Stimulated activated naive CD8-positive, alpha-beta T cell treated with anti-CD3 and anti-CD28 coated beads, Interleukin-15, Interleukin-2, amounts not matched to agents 100 U/mL and 50 U/mL, for 24 hours (primary cell): ENCODE measurements at regions not wholly inside any gene's neighbourhood (a gene's known extent, or its start where the extent isn't known, plus 50 kb on each side); places are given as distances from the start of the nearest gene placed in this dataset.
"Not testable (repeated sequence)": the region's sequence is repeated elsewhere in the genome, so short reads cannot be mapped to it uniquely, and the experiment has no call there.

Experiments used
- ATAC-seq: fragments of 150-1000 bp; cut with Tn5 transposase; one replicate; pipeline ENCODE4 v1.10.0; 2021
- DNase-seq: peaks from one replicate; pipeline ENCODE4 v3.0.0; 2021

GRCh38 chr1:228941666-228942065, 206.4 kb downstream of the RHOU start:
- ATAC-seq = no peak

GRCh38 chr1:228943436-228943835, 208.2 kb downstream of the RHOU start:
- DNase-seq (no peak), ATAC-seq (no peak)

More at GRCh38 chr1:228941666-228942065, 206.4 kb downstream of the RHOU start:
- no peak for DNase-seq

GRCh38 chr1:228944296-228944695, 209.0 kb downstream of the RHOU start:
- no peak for DNase-seq
- no peak for ATAC-seq

GRCh38 chr1:228944935-228945371, 209.7 kb downstream of the RHOU start:
- no peak for DNase-seq
- ATAC-seq = no peak

- ATAC-seq = no peak
Observed at GRCh38 chr1:228945885-228946284, 210.6 kb downstream of the RHOU start.

GRCh38 chr1:228949617-228950016, 214.3 kb downstream of the RHOU start:
- not testable (repeated sequence) for DNase-seq, ATAC-seq

More at GRCh38 chr1:228945885-228946284, 210.6 kb downstream of the RHOU start:
- DNase-seq = no peak

GRCh38 chr1:228953207-228953606, 217.9 kb downstream of the RHOU start:
- ATAC-seq = no peak

GRCh38 chr1:228953808-228954207, 218.5 kb downstream of the RHOU start:
- DNase-seq, ATAC-seq: not testable (repeated sequence)

More at GRCh38 chr1:228953207-228953606, 217.9 kb downstream of the RHOU start:
- no peak for DNase-seq

- no peak for DNase-seq
- no peak for ATAC-seq
Observed at GRCh38 chr1:228955691-228956090, 220.4 kb downstream of the RHOU start.

GRCh38 chr1:228956864-228957263, 221.6 kb downstream of the RHOU start:
- ATAC-seq = no peak
- no peak for DNase-seq

GRCh38 chr1:228957535-228957934, 222.3 kb downstream of the RHOU start:
- ATAC-seq (no peak), DNase-seq (no peak)

GRCh38 chr1:228958121-228958520, 222.8 kb downstream of the RHOU start:
- ATAC-seq (no peak), DNase-seq (no peak)

- DNase-seq (no peak), ATAC-seq (no peak)
Observed at GRCh38 chr1:228958741-228959140, 223.5 kb downstream of the RHOU start.

- DNase-seq (no peak), ATAC-seq (no peak)
Observed at GRCh38 chr1:228960705-228961104, 225.4 kb downstream of the RHOU start.

- ATAC-seq = no peak
- DNase-seq = no peak
Observed at GRCh38 chr1:228961511-228961910, 226.2 kb downstream of the RHOU start.

GRCh38 chr1:228963795-228964177, 228.5 kb downstream of the RHOU start:
- DNase-seq (no peak), ATAC-seq (no peak)

GRCh38 chr1:228964178-228965089, 229.2 kb downstream of the RHOU start:
- ATAC-seq = no peak
- no peak for DNase-seq

GRCh38 chr1:228968891-228969606, 233.8 kb downstream of the RHOU start:
- no peak for DNase-seq
- no peak for ATAC-seq

GRCh38 chr1:228969953-228970800, 234.9 kb downstream of the RHOU start:
- DNase-seq = no peak
- ATAC-seq = no peak

- ATAC-seq (no peak), DNase-seq (no peak)
Observed at GRCh38 chr1:228972576-228972975, 237.3 kb downstream of the RHOU start.

- DNase-seq (no peak), ATAC-seq (no peak)
Observed at GRCh38 chr1:228974273-228974672, 239.0 kb downstream of the RHOU start.

- DNase-seq (no peak), ATAC-seq (no peak)
Observed at GRCh38 chr1:228975238-228975907, 240.1 kb downstream of the RHOU start.
